MCF 10A (cell line): ENCODE measurements at regions not wholly inside any gene's neighbourhood (a gene's known extent, or its start where the extent isn't known, plus 50 kb on each side); places are given as distances from the start of the nearest gene placed in this dataset.

Experiments used
- BruUV-seq: library from RNA; stranded (reverse); fragments of 400-500 nt; replicated peaks from 2 replicates; lab custom pipeline; 2021; lab: Mats Ljungman, UMichigan
- CTCF ChIA-PET: fragments of 300-600 bp; sonication (Branson Sonifier 250); formaldehyde crosslinking; extraction: SDS; loops from one replicate; lab custom pipeline; 2021; ENCODE audit warnings: antibody characterized with exemption, inconsistent platforms; lab: Yijun Ruan, JAX
- POLR2A ChIA-PET: fragments of 300-600, 350-650 bp; sonication (Branson Sonifier 250); formaldehyde crosslinking; extraction: SDS; loops from one replicate; lab custom pipeline; 2020; ENCODE audit warnings: antibody characterized with exemption, inconsistent platforms; lab: Yijun Ruan, JAX
- DNase-seq: peaks from one replicate; pipeline ENCODE4 v3.0.0-alpha.2; 2018; ENCODE audit not compliant: unreplicated experiment
- H3K27ac Mint-ChIP-seq: one replicate; pipeline ENCODE4 v1.8.0; 2022; ENCODE audit warnings: mild to moderate bottlenecking, low read depth, mixed read lengths; ENCODE audit not compliant: unreplicated experiment
- H3K27me3 Mint-ChIP-seq: one replicate; pipeline ENCODE4 v1.8.0; 2022; ENCODE audit warnings: mixed read lengths; ENCODE audit not compliant: insufficient read depth, unreplicated experiment
- H3K36me3 Mint-ChIP-seq: one replicate; pipeline ENCODE4 v1.8.0; 2022; ENCODE audit warnings: mild to moderate bottlenecking, moderate library complexity, mixed read lengths; ENCODE audit not compliant: insufficient read depth, unreplicated experiment
- H3K4me1 Mint-ChIP-seq: one replicate; pipeline ENCODE4 v1.8.0; 2022; ENCODE audit warnings: mixed read lengths; ENCODE audit not compliant: insufficient read depth, unreplicated experiment
- H3K4me3 Mint-ChIP-seq: one replicate; pipeline ENCODE4 v1.8.0; 2022; ENCODE audit warnings: mild to moderate bottlenecking, moderate library complexity, mixed read lengths; ENCODE audit not compliant: unreplicated experiment
- H3K9me3 Mint-ChIP-seq: one replicate; pipeline ENCODE4 v1.8.0; 2022; ENCODE audit warnings: mixed read lengths; ENCODE audit not compliant: unreplicated experiment
- CTCF ChIP-seq: fragments of 200-600 bp; IDR thresholded peaks from one replicate; pipeline ENCODE4 v1.8.0; 2022; ENCODE audit warnings: antibody characterized with exemption, mild to moderate bottlenecking; ENCODE audit not compliant: unreplicated experiment
- intact Hi-C: fragments of 100-400 bp; cut with micrococcal nuclease; formaldehyde crosslinking; loops from 2 replicates; pipeline ENCODE4 v1.14.1; 2022

- ChIA-PET POLR2A (no interaction called here), CTCF (no interaction called here)
- no peak for TF ChIP-seq CTCF
These were observed 125.1 kb downstream of the ZBTB18 start for GRCh38 chr1:244176201-244176600.

GRCh38 chr1:244180256-244180655 lies 129.2 kb downstream of the ZBTB18 start:
- BruUV-seq: no TSS peak
- no peak for TF ChIP-seq CTCF
- intact Hi-C loops: no loop called here
- Mint-ChIP-seq H3K4me3 (no peak overlapping the region), H3K4me1 (no peaks in the 10 kb centered on the region), H3K27me3 (no peaks in the 10 kb centered on the region), H3K9me3 (no peaks in the 10 kb centered on the region), H3K36me3 (no peaks in the 10 kb centered on the region), H3K27ac (no peak overlapping the region)
- ChIA-PET CTCF (interaction anchor here (0.6 to 1.0 kb wide), 6 partner anchors 14 to 837 kb away, joined by 3 to 5 read pairs (median 3); no protein-coding TSS in a partner anchor), POLR2A (interaction anchor here (0.7 kb wide), 1 partner anchor 10 kb away, joined by 3 read pairs; no protein-coding TSS in a partner anchor)
- DNase-seq: no peak

More at GRCh38 chr1:244176201-244176600, 125.1 kb downstream of the ZBTB18 start:
- BruUV-seq: no TSS peak
- Mint-ChIP-seq H3K27ac (no peak overlapping the region), H3K27me3 (no peaks in the 10 kb centered on the region), H3K4me1 (no peaks in the 10 kb centered on the region), H3K36me3 (no peaks in the 10 kb centered on the region), H3K9me3 (no peaks in the 10 kb centered on the region), H3K4me3 (no peak overlapping the region)
- no peak for DNase-seq
- intact Hi-C loops: no loop called here

GRCh38 chr1:244181867-244182266 lies 130.8 kb downstream of the ZBTB18 start:
- TF ChIP-seq CTCF: no peak
- intact Hi-C loops: no loop called here

GRCh38 chr1:244183037-244183436 lies 132.0 kb downstream of the ZBTB18 start:
- Mint-ChIP-seq H3K4me3 (no peak overlapping the region), H3K4me1 (no peaks in the 10 kb centered on the region), H3K27me3 (no peaks in the 10 kb centered on the region), H3K36me3 (no peaks in the 10 kb centered on the region), H3K27ac (no peak overlapping the region), H3K9me3 (no peaks in the 10 kb centered on the region)
- ChIA-PET CTCF (interaction anchor here (0.8 kb wide), 1 partner anchor 11 kb away, joined by 5 read pairs; no protein-coding TSS in a partner anchor), POLR2A (no interaction called here)
- no TSS peak for BruUV-seq
- no peak for DNase-seq
- no peak for TF ChIP-seq CTCF
- intact Hi-C loops: no loop called here

More at GRCh38 chr1:244181867-244182266, 130.8 kb downstream of the ZBTB18 start:
- no peaks in the 10 kb centered on the region for H3K4me1 Mint-ChIP-seq
- H3K27me3 Mint-ChIP-seq: no peaks in the 10 kb centered on the region
- no peaks in the 10 kb centered on the region for H3K36me3 Mint-ChIP-seq
- no peaks in the 10 kb centered on the region for H3K9me3 Mint-ChIP-seq
- H3K27ac Mint-ChIP-seq: no peak overlapping the region
- ChIA-PET CTCF (no interaction called here), POLR2A (interaction anchor here (0.5 kb wide), 1 partner anchor 15 kb away, joined by 3 read pairs; no protein-coding TSS in a partner anchor)
- no peak overlapping the region for H3K4me3 Mint-ChIP-seq
- BruUV-seq: no TSS peak
- no peak for DNase-seq
